Loucy (cell line): ENCODE measurements at regions not wholly inside any gene's neighbourhood (a gene's known extent, or its start where the extent isn't known, plus 50 kb on each side); places are given as distances from the start of the nearest gene placed in this dataset.

Experiments used
- EZH2phosphoT487 ChIP-seq: fragments of 200-600 bp; IDR thresholded peaks from 2 replicates; pipeline ENCODE4 v1.6.1; 2018; ENCODE audit warnings: antibody characterized with exemption, mild to moderate bottlenecking, moderate library complexity, borderline replicate concordance
- TF ChIP-seq, protein P1 (sequence below): fragments of 200-600 bp; sonication (generic); conservative IDR thresholded peaks from 2 replicates; pipeline ENCODE4 v1.5.1; 2014; ENCODE audit warnings: mild to moderate bottlenecking, antibody characterized with exemption, low read length

DNA sequence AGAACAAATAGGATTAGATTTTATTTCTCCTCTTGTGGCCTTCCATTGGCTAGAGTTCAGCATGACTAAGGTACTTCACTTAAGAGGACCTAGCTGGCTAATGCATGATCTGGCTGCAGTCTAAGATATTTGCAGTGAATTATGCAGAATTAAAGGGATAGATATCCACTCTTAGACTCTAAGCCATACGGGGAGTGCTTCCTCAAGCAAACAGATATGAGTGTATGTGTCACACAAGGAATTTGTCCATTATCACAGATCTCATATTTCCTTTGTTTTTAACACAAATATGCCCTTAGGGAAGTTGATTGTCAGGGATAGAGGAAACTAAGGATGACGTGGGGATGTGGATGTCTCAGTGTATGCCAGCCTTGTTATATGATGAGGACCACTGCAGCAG is 88.1 kb upstream of the DHRS4 start:
- TF ChIP-seq, protein P1, sequence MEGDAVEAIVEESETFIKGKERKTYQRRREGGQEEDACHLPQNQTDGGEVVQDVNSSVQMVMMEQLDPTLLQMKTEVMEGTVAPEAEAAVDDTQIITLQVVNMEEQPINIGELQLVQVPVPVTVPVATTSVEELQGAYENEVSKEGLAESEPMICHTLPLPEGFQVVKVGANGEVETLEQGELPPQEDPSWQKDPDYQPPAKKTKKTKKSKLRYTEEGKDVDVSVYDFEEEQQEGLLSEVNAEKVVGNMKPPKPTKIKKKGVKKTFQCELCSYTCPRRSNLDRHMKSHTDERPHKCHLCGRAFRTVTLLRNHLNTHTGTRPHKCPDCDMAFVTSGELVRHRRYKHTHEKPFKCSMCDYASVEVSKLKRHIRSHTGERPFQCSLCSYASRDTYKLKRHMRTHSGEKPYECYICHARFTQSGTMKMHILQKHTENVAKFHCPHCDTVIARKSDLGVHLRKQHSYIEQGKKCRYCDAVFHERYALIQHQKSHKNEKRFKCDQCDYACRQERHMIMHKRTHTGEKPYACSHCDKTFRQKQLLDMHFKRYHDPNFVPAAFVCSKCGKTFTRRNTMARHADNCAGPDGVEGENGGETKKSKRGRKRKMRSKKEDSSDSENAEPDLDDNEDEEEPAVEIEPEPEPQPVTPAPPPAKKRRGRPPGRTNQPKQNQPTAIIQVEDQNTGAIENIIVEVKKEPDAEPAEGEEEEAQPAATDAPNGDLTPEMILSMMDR = no peak
- no peak for TF ChIP-seq EZH2phosphoT487
